ENCODE measurements at regions not wholly inside any gene's neighbourhood (a gene's known extent, or its start where the extent isn't known, plus 50 kb on each side); places are given as distances from the start of the nearest gene placed in this dataset.

DNA sequence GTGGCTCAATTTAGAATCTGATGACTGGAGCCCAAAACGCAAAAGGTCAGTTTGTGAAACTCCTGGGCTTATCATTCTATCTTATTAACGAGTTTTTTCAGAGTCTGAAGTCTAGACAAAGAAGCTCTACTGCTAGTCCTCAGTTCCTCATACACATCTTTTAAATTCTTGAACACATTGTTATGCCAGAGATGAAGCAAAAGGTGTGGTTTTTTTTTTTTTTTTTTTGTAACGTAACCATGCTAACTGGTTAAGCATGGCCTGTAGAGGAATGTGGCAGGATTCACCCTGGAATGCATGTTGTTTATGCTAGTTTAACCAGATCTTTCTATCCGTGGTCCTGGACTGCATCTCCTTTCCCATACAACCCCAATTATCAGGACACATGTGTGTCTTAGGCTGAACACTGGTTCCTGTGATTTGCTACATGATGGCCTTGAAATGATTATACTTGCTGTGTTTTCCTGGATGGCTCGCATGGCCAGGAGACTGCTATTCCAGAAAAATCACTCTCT lies 79.3 kb upstream of the MDFIC start:
- no peak overlapping the region for H3K9ac ChIP-seq (ENCODE audit: low read depth, low read length, poor library complexity, severe bottlenecking)
- no peaks in the 10 kb centered on the region for H3K79me2 ChIP-seq (ENCODE audit: insufficient read depth, low read length)
- H3K9me2 ChIP-seq (replicated peaks; ENCODE audit: low read depth, low read length) = no peaks in the 10 kb centered on the region; the same call in 1 of the 2 replicates
- H3K4me2 ChIP-seq (ENCODE audit: low read depth, low read length, poor library complexity, severe bottlenecking) = no peak overlapping the region
- H3K27me3 ChIP-seq (ENCODE audit: insufficient read depth, low read length, poor library complexity, severe bottlenecking) = no peaks in the 10 kb centered on the region
- H3F3A ChIP-seq (ENCODE audit: low read depth) = no peaks in the 10 kb centered on the region
- TF ChIP-seq, protein P1, sequence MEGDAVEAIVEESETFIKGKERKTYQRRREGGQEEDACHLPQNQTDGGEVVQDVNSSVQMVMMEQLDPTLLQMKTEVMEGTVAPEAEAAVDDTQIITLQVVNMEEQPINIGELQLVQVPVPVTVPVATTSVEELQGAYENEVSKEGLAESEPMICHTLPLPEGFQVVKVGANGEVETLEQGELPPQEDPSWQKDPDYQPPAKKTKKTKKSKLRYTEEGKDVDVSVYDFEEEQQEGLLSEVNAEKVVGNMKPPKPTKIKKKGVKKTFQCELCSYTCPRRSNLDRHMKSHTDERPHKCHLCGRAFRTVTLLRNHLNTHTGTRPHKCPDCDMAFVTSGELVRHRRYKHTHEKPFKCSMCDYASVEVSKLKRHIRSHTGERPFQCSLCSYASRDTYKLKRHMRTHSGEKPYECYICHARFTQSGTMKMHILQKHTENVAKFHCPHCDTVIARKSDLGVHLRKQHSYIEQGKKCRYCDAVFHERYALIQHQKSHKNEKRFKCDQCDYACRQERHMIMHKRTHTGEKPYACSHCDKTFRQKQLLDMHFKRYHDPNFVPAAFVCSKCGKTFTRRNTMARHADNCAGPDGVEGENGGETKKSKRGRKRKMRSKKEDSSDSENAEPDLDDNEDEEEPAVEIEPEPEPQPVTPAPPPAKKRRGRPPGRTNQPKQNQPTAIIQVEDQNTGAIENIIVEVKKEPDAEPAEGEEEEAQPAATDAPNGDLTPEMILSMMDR (conservative IDR thresholded peaks at IDR 0.05; ENCODE audit: low read length) = no peak
- no peak for TF ChIP-seq EZH2phosphoT487 (IDR thresholded peaks at IDR 0.05; ENCODE audit: borderline replicate concordance)
- no peaks in the 10 kb centered on the region for H3K4me1 ChIP-seq (ENCODE audit: insufficient read depth, low read length, poor library complexity, severe bottlenecking)
- H3K4me3 ChIP-seq (ENCODE audit: low read length, poor library complexity, severe bottlenecking) = no peak overlapping the region
- H4K20me1 ChIP-seq (ENCODE audit: insufficient read depth, low read length, poor library complexity, severe bottlenecking) = no peaks in the 10 kb centered on the region
- H3K36me3 ChIP-seq (ENCODE audit: insufficient read depth, low read length) = no peaks in the 10 kb centered on the region
- H3K9me3 ChIP-seq (ENCODE audit: insufficient read depth, low read depth, low read length) = no peaks in the 10 kb centered on the region
- no peak overlapping the region for H2AFZ ChIP-seq (ENCODE audit: low read length)

DNA sequence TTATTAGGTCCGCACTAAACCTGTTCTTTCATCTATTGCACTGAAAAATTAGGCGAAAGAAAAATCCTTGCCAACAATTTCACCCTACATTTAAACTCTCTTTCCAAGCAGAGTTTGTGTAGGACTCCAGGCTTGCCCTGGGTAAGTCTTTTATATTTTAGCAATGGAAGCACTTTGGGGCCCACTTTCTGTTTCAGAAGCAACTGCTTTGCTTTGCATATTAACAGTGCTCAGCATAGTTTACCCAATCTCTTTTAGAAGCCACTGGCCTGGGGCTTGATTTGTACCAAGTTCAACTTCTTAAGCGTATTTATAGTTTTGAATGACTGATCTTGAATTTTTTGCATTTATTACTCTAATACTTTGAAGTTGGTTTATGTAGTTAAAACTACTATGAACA lies 78.8 kb upstream of the MDFIC start:
- TF ChIP-seq, protein P1 (conservative IDR thresholded peaks at IDR 0.05; ENCODE audit: low read length) = no peak
- TF ChIP-seq EZH2phosphoT487 (IDR thresholded peaks at IDR 0.05; ENCODE audit: borderline replicate concordance) = no peak
- H3K27me3 ChIP-seq (ENCODE audit: insufficient read depth, low read length, poor library complexity, severe bottlenecking) = no peaks in the 10 kb centered on the region
- H3K9ac ChIP-seq (ENCODE audit: low read depth, low read length, poor library complexity, severe bottlenecking) = no peak overlapping the region
- no peaks in the 10 kb centered on the region for H3K79me2 ChIP-seq (ENCODE audit: insufficient read depth, low read length)
- no peaks in the 10 kb centered on the region for H3K36me3 ChIP-seq (ENCODE audit: insufficient read depth, low read length)
- H3K4me1 ChIP-seq (ENCODE audit: insufficient read depth, low read length, poor library complexity, severe bottlenecking) = no peaks in the 10 kb centered on the region
- no peak overlapping the region for H3K4me2 ChIP-seq (ENCODE audit: low read depth, low read length, poor library complexity, severe bottlenecking)
- H3K4me3 ChIP-seq (ENCODE audit: low read length, poor library complexity, severe bottlenecking) = no peak overlapping the region
- no peaks in the 10 kb centered on the region for H4K20me1 ChIP-seq (ENCODE audit: insufficient read depth, low read length, poor library complexity, severe bottlenecking)
- no peaks in the 10 kb centered on the region for H3K9me3 ChIP-seq (ENCODE audit: insufficient read depth, low read depth, low read length)
- H3F3A ChIP-seq (ENCODE audit: low read depth) = no peaks in the 10 kb centered on the region
- H2AFZ ChIP-seq (ENCODE audit: low read length) = no peak overlapping the region
- no peaks in the 10 kb centered on the region; the same call in 1 of the 2 replicates for H3K9me2 ChIP-seq (replicated peaks; ENCODE audit: low read depth, low read length)

DNA sequence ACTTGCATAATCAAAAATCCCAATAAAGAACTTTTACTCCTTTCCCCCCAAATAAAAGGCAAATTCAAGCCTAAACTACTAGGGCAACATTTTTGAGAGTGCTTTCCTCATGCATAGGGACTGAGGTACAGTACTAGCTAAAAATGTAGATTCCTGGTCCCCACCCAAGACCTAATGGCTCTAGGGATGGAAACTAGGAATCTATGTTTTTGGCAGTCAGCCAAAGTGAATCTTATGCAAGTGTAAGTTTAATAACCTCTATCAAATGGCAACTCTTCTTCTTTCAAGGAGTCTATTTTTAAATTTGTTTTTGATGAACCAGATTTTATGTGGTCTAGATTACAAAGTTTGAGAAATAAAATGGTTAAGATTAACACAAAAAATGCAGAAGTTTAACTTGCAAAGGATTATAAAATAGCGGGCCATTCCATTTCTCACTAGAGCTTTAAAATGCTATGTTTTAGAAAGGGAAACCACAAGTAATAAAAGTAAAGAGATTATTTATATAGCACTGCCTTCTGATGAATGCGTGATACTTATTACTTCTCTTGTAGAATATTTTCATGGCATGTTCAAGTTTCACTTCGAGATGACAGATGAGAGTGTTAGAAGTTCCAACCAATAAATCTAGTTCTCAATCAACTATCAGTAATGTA lies 70.4 kb upstream of the MDFIC start:
- Histone ChIP-seq H3K9me3 (ENCODE audit: insufficient read depth, low read depth, low read length) (no peaks in the 10 kb centered on the region), H3K4me2 (ENCODE audit: low read depth, low read length, poor library complexity, severe bottlenecking) (no peak overlapping the region), H3K9me2 (replicated peaks; ENCODE audit: low read depth, low read length) (no peaks in the 10 kb centered on the region), H3K9ac (ENCODE audit: low read depth, low read length, poor library complexity, severe bottlenecking) (no peak overlapping the region), H4K20me1 (ENCODE audit: insufficient read depth, low read length, poor library complexity, severe bottlenecking) (no peaks in the 10 kb centered on the region), H3K4me3 (ENCODE audit: low read length, poor library complexity, severe bottlenecking) (no peak overlapping the region), H2AFZ (ENCODE audit: low read length) (no peak overlapping the region), H3F3A (ENCODE audit: low read depth) (no peaks in the 10 kb centered on the region), H3K36me3 (ENCODE audit: insufficient read depth, low read length) (no peaks in the 10 kb centered on the region), H3K4me1 (ENCODE audit: insufficient read depth, low read length, poor library complexity, severe bottlenecking) (no peaks in the 10 kb centered on the region), H3K27me3 (ENCODE audit: insufficient read depth, low read length, poor library complexity, severe bottlenecking) (no peaks in the 10 kb centered on the region), H3K79me2 (ENCODE audit: insufficient read depth, low read length) (no peaks in the 10 kb centered on the region)
- TF ChIP-seq EZH2phosphoT487 (IDR thresholded peaks at IDR 0.05; ENCODE audit: borderline replicate concordance) = no peak
- TF ChIP-seq, protein P1 (conservative IDR thresholded peaks at IDR 0.05; ENCODE audit: low read length) = no peak

All from Loucy (cell line).